ENCODE measurements at regions not wholly inside any gene's neighbourhood (a gene's known extent, or its start where the extent isn't known, plus 50 kb on each side); places are given as distances from the start of the nearest gene placed in this dataset.

- Histone ChIP-seq H3K27ac (ENCODE audit: low read depth in 1 of 2, low read length in 1 of 2) (no peak overlapping the region), H3K4me3 (ENCODE audit: low read length in 2 of 2) (no peak overlapping the region), H3K4me1 (ENCODE audit: control insufficient read depth in 2 of 2, insufficient read depth in 2 of 2, low read length in 2 of 2) (peaks cover 0 to 13% of the 10 kb centered on the region in 2 donors), H3K9me3 (ENCODE audit: control insufficient read depth in 2 of 2, insufficient read depth in 1 of 2, low read length in 1 of 2) (no peaks in the 10 kb centered on the region), H3K27me3 (ENCODE audit: control insufficient read depth in 2 of 2, insufficient read depth in 1 of 2, low read length in 1 of 2) (no peaks in the 10 kb centered on the region), H3K36me3 (ENCODE audit: control insufficient read depth in 2 of 2, insufficient read depth in 2 of 2, low read length in 1 of 2) (no peaks in the 10 kb centered on the region)
- DNase-seq (ENCODE audit: low read depth in 6 of 9, low spot score in 9 of 9), result no peak
- 91% methylated on average over 11 of the region's 11 CpGs for WGBS
Measured at GRCh38 chr9:87447547-87448432, 49.9 kb upstream of the DAPK1 start.

All from thymus (tissue), 11 donors.